ENCODE measurements at regions not wholly inside any gene's neighbourhood (a gene's known extent, or its start where the extent isn't known, plus 50 kb on each side); places are given as distances from the start of the nearest gene placed in this dataset.

- Histone ChIP-seq H2AFZ (ENCODE audit: low read depth) (no peak overlapping the region), H3K9ac (no peak overlapping the region), H3K79me2 (ENCODE audit: insufficient read depth) (no peaks in the 10 kb centered on the region), H3K27me3 (ENCODE audit: insufficient read depth) (no peaks in the 10 kb centered on the region; the same call in 1 of the 2 replicates), H3K9me2 (no peaks in the 10 kb centered on the region), H3K36me3 (replicated peaks in 1 of 2; ENCODE audit: control insufficient read depth in 1 of 2, insufficient read depth in 2 of 2, low read length in 1 of 2) (no peaks in the 10 kb centered on the region), H3K4me3 (ENCODE audit: low read depth in 2 of 2, low read length in 1 of 2) (no peak overlapping the region), H3K4me2 (no peak overlapping the region), H3K27ac (ENCODE audit: low read depth in 2 of 2, low read length in 1 of 2) (no peak overlapping the region), H3F3A (replicated peaks; ENCODE audit: insufficient read depth) (no peaks in the 10 kb centered on the region), H3K9me3 (no peaks in the 10 kb centered on the region), H3K4me1 (ENCODE audit: control insufficient read depth in 1 of 2, insufficient read depth in 2 of 2, low read depth in 1 of 2, low read length in 1 of 2) (peaks cover 0 to 5% of the 10 kb centered on the region in 2 experiments; a peak in 2 of 4 replicates), H4K20me1 (ENCODE audit: insufficient read depth) (no peaks in the 10 kb centered on the region)
- POLR2A ChIA-PET = no interaction called here
- TF ChIP-seq JUND (IDR thresholded peaks at IDR 0.05) (no peak), PBX3 (IDR thresholded peaks at IDR 0.05) (no peak), FOXJ3 (CRISPR knock-in tag; IDR thresholded peaks at IDR 0.05) (no peak), CHD2 (IDR thresholded peaks at IDR 0.05; ENCODE audit: low read length, partially characterized antibody) (no peak), YY1 (IDR thresholded peaks at IDR 0.05; ENCODE audit: low read depth) (no peak), EP300 (IDR thresholded peaks at IDR 0.05; ENCODE audit: borderline replicate concordance in 1 of 2, low read depth in 1 of 2, low read length in 1 of 2) (no peak), ZBTB33 (IDR thresholded peaks at IDR 0.05; ENCODE audit: borderline replicate concordance, low read depth) (no peak), FOSL2 (IDR thresholded peaks at IDR 0.05; ENCODE audit: borderline replicate concordance, low read depth) (no peak), MAX (IDR thresholded peaks at IDR 0.05; ENCODE audit: low read depth) (no peak)
- CTCF ChIA-PET = interaction anchor here (1.7 kb wide), 1 partner anchor 9 kb away, joined by 6 read pairs; no protein-coding TSS in a partner anchor
- no peak for DNase-seq
- 49% methylated on average over 7 of the region's 7 CpGs for WGBS (ENCODE audit: low lambda C conversion rate)
Observed at GRCh38 chr13:76635232-76636230, 250.7 kb downstream of the KCTD12 start.

- Histone ChIP-seq H3K36me3 (replicated peaks in 1 of 2; ENCODE audit: control insufficient read depth in 1 of 2, insufficient read depth in 2 of 2, low read length in 1 of 2) (no peaks in the 10 kb centered on the region), H4K20me1 (ENCODE audit: insufficient read depth) (no peaks in the 10 kb centered on the region), H3F3A (replicated peaks; ENCODE audit: insufficient read depth) (no peaks in the 10 kb centered on the region), H3K9me3 (no peaks in the 10 kb centered on the region), H3K79me2 (ENCODE audit: insufficient read depth) (no peaks in the 10 kb centered on the region), H3K27ac (ENCODE audit: low read depth in 2 of 2, low read length in 1 of 2) (no peak overlapping the region), H3K9me2 (no peaks in the 10 kb centered on the region), H3K4me3 (ENCODE audit: low read depth in 2 of 2, low read length in 1 of 2) (no peak overlapping the region), H3K4me2 (no peak overlapping the region), H2AFZ (ENCODE audit: low read depth) (no peak overlapping the region), H3K4me1 (ENCODE audit: control insufficient read depth in 1 of 2, insufficient read depth in 2 of 2, low read depth in 1 of 2, low read length in 1 of 2) (peaks cover 0 to 5% of the 10 kb centered on the region in 2 experiments; a peak in 2 of 4 replicates), H3K27me3 (ENCODE audit: insufficient read depth) (no peaks in the 10 kb centered on the region; the same call in 1 of the 2 replicates), H3K9ac (no peak overlapping the region)
- 44% methylated on average over 6 of the region's 6 CpGs for WGBS (ENCODE audit: low lambda C conversion rate)
- TF ChIP-seq GATA2 (CRISPR knock-in tag; IDR thresholded peaks at IDR 0.05) = no peak
- TF ChIP-seq FOXJ3 (CRISPR knock-in tag; IDR thresholded peaks at IDR 0.05) = no peak
- TF ChIP-seq FOSL2 (IDR thresholded peaks at IDR 0.05; ENCODE audit: borderline replicate concordance, low read depth) = no peak
- no peak for TF ChIP-seq EP300 (IDR thresholded peaks at IDR 0.05; ENCODE audit: borderline replicate concordance in 1 of 2, low read depth in 1 of 2, low read length in 1 of 2)
- TF ChIP-seq POLR2AphosphoS5 (IDR thresholded peaks at IDR 0.05; ENCODE audit: low read depth, low read length) = no peak
- TF ChIP-seq USF1 (IDR thresholded peaks at IDR 0.05; ENCODE audit: borderline replicate concordance, low read depth) = no peak
- ChIA-PET CTCF (interaction anchor here (1.0 kb wide), 1 partner anchor 251 kb away, joined by 3 read pairs; no protein-coding TSS in a partner anchor), POLR2A (no interaction called here)
- DNase-seq = no peak
Observed at GRCh38 chr13:76634431-76635191, 251.6 kb downstream of the KCTD12 start.
